ENCODE measurements at regions not wholly inside any gene's neighbourhood (a gene's known extent, or its start where the extent isn't known, plus 50 kb on each side); places are given as distances from the start of the nearest gene placed in this dataset.

DNA sequence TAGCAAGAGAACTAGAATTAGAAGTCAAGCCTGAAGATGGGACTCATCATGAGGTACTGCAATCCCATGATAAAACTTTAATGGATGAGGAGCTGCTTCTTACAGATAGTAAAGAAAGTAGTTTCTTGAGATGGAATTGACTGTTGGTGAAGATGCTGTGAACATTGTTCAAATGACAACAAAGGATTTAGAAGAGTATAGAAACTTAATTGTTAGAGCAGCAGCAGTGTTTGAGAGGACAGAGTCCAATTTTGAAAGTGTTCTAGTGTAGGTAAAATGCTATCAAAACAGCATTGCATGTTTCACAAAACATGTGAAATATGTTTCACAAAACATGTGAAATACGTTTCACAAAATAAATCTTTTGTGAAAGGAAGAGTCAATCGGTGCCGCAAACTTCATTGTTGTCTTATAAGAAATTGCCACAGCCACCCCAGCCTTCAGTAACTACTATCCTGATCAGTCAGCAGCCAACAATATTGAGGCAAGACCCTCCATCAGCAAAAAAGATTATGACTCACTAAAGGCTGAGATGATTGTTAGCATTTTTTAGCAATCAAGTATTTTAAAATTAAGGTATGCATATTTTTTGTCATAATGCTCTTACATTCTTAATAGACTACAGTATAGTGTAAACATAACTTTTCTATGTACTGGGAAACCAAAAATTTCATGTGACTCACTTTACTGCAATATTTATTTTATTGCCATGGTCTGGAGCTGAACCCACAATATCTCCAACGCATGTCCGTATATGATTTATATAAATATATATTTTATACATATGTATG lies 173.4 kb upstream of the BMP4 start:
- no peak for DNase-seq (ENCODE audit: low read depth)

DNA sequence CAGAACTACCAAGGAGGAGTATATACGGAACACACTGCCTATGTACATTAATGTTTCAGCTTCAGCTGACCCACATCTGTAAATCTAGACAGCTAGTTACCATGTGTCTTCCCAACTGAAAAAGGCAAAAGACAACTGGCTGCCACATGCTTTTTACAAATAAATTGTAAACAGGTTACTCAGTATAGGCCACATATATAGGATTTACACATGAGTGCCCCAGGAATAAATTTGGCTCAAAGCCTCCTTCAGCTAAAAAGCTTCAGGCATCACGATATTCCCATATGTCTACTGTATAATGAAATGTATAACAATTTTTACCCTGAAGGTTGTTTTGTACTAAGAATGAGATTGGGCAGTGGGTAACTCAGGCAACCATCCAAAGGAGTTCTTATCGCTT lies 175.9 kb upstream of the BMP4 start:
- DNase-seq (ENCODE audit: low read depth) = no peak

DNA sequence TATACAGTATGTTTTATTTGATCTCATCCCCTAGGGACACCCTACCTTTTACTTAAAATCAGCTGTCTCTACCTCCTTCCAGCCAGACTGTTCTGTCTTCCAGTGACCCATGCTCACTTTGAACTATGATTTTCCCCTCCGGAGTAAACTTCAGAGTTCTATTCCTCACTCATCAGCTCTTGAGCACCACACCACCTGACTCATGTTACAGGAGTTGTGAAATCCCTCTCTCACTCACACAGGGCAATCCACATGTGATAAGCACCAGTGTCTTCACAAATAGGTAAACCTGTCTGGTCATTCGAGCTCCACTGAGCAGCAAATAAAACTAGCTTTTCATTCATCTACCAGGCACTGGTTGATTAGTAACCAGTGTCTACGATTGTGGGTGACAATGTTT lies 177.3 kb upstream of the BMP4 start:
- no peak for DNase-seq (ENCODE audit: low read depth)

DNA sequence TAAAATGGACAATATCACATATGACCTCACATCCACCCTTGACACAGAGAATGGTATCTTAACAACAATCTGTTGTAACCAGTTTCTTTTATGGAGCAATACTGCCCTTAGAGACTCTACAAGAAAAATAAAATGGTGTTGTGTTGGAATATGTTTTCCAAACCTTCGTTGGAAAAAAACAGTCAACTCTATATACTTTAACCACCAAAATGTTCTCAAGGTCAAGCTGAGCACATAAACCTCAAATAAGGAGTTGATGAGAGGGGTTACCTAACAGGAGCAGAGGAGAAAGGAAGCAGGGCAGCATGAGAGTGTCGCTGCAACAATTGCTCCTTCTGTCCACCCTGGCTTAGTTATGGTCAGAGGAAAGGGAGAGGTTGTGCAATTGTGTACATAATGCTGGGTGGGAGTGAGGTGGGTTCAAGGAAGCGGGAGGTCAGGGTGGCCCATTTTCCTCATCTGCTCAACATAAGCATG lies 179.2 kb upstream of the BMP4 start:
- DNase-seq (ENCODE audit: low read depth) = no peak

DNA sequence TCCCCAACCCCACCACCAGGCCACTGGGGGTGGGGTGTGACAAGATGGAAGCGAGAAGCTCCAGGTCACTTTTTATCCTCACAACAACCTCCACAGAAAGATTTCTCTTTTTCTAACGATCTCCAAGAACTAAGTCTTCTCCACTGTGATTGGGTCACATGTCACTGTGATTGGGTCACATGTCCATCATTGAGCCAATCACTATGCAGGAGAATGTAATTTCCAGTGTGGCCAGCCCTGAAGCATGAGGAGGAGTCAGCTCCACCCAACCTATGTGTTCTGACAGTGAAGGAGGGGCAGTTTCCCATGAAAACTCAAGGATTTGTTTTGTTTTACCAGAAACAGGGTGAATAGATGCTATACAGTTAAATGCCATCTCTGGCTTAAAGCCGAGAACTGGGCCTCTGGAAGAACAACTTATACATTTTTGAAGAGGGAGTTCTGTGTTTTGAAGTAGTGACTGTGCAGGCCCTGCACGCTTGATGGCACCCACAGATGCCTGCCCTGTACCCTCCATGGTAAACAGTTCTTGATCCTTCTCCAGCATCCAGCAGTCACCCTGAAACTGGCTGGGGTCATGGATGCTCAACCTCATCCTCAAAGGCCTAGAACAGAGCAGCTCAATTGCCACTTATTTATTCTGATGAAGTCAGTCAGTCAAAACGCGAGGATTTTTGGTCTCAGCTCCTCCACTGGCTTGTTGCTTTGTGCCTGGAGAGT lies 180.4 kb upstream of the BMP4 start:
- DNase-seq (ENCODE audit: low read depth) = no peak

DNA sequence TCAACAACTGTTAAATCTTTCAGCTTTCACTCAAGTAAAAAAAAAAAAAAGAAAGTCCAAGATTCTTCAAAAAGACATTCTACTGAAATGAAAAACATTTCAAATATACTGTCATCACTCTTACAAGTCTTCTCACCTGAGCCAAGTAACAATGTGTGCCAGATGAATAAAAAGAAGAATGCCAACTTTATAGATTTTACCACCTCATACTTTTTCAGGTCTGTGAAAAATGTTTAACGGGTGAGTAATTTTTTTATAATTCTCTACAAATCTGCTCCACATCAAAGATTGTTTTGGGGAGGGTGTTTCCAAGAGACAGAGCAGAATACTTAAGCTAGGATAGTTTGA lies 181.0 kb upstream of the BMP4 start:
- DNase-seq (ENCODE audit: low read depth) = no peak

DNA sequence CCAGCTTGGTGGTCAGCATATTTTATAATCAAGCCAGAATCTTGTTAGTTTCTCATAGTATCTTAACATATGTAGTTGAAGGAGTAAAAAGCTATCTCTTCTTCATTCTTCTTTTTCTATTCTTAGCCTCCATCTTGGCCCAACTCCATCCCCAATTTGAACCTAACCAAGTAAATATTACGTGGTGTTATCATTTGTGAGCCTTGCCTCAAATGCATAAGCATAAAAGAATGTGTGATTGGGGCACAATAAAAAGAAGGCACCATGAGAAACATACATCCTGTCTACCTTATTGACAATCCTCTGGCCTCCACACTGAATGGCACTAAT lies 181.4 kb upstream of the BMP4 start:
- DNase-seq (ENCODE audit: low read depth) = no peak

DNA sequence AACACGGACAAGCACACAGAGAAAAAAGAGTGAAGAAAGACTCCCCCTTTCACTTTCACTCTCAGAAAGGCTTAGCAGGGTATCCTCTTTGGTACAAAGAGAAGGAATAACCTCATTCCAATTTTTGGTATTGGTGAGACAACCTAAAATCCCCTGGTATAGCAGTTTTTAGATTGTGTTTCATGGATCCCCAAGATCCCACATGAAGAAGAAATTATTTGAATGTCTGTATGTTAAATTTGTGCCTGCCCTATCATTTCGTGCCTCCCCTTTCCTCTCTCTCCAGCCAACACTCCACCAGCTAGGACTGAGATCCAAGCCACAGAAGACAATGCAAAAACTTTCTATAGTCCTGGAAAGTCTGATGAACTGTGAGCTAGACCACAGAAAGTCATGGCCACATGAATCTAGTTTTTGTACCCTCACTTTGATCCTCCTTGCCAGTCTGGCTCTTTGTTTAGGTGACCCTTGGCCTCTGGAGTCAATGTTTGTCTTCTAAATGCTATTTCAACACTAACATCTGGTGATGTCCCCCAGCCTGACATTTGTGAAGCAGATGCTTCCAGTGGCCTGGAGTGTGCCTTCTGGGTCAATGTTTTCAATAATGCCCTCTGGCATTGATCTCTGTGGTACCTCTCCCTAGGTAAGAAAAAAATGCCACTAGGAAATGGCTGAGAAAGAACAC lies 181.9 kb upstream of the BMP4 start:
- DNase-seq (ENCODE audit: low read depth) = no peak

DNA sequence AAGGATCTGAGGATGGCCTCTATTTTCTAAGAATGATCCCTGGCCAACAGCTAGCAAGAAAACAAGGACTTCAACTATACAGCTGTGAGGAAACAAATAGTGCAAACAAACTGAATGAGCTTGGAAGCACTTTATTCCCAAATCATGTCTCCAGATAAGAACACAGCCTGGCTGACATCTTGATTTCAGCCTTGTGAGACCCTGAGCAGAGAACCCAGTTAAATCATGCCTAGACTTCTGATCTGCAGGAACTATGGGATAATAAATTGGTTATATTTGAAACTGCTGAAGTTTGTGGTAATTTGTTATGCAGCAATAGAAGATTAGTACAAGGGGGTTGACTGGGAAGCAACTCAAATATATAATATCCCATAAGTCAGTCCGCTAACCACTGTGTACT lies 183.9 kb upstream of the BMP4 start:
- no peak for DNase-seq (ENCODE audit: low read depth)

DNA sequence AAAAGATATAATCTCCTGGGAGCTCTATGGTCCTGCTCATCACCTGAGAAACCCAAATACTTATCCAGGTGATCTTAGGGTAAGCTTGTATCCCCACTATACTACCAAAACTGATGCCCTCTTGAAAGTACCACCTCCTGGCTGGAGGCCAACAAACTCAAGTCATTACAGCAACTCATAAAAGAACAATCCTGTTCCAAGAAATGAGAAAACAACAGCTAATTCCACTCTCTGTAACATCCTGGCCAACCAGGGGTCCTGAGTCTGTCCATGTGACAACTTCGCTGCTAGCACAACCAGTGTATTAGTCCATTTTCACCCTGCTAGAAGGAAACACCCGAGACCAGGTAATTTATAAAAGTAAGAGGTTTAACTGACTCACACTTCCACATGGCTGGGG lies 190.0 kb upstream of the BMP4 start:
- no peak for DNase-seq (ENCODE audit: low read depth)

DNA sequence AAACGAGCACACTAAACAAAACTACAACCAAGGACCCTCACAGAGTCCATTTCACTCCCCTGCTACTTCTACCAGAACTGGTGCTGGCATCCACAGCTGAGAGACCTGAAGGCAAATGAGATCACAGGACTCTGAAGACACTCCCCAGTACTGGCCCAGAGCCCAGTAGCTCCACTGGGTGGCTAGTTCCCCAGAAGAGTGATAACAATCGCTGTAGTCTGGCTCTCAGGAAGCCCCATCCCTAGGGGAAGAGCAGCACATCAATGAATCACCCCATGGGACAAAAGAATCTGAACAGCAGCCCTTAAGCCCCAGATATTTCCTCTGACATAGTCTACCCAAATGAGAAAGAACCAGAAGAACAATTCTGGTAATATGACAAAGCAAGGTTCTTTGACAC lies 190.7 kb upstream of the BMP4 start:
- no peak for DNase-seq (ENCODE audit: low read depth)

DNA sequence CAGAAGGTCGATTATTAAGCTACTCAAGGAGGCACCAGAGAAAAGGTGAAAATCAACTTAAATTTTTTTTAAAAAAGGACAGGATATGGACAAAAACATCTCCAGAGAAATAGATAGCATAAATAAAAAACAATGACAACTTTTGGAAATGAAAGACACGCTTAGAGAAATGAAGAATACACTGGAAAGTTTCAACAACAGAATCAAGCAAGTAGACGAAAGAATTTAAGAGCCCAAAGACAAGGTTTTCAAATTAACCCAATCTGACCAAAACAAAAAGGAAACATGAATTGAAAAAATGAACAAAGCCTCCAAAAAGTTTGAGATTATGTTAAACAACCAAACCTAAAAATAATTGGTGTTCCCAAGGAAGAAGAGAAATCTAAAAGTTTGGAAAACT lies 191.1 kb upstream of the BMP4 start:
- DNase-seq (ENCODE audit: low read depth) = no peak

DNA sequence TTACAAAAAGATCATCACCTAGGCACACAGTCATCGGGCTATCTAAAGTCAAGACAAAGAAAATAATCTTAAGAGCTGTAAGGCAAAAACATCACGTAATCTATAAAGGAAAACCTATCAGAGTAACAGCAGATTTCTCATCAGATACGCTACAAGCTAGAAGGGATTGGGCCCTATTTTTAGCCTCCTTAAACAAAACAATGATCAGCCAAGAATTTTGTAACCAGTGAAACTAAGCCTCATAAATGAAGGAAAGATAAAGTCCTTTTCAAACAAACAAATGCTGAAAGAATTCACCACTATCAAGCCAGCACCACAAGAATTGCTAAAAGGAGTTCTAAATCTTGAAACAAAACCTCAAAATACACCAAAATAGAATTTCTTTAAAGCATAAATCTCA lies 191.6 kb upstream of the BMP4 start:
- DNase-seq (ENCODE audit: low read depth) = no peak

DNA sequence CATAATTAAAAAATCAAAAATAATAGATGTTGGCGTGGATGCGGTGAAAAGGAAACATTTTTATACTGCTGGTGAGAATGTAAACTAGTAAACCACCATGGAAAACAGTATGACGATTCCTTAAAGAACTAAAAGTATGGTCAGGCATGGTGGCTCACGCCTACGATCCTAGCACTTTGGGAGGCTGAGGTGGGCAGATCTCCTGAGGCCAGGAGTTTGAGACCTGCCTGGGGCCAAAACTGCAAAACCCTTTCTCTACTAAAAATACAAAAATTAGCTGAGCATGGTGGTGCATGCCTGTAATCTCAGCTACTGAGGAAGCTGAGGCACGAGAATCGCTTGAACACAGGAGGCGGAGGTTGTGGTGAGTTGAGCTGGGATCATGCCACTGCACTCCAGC lies 195.7 kb upstream of the BMP4 start:
- no peak for DNase-seq (ENCODE audit: low read depth)

DNA sequence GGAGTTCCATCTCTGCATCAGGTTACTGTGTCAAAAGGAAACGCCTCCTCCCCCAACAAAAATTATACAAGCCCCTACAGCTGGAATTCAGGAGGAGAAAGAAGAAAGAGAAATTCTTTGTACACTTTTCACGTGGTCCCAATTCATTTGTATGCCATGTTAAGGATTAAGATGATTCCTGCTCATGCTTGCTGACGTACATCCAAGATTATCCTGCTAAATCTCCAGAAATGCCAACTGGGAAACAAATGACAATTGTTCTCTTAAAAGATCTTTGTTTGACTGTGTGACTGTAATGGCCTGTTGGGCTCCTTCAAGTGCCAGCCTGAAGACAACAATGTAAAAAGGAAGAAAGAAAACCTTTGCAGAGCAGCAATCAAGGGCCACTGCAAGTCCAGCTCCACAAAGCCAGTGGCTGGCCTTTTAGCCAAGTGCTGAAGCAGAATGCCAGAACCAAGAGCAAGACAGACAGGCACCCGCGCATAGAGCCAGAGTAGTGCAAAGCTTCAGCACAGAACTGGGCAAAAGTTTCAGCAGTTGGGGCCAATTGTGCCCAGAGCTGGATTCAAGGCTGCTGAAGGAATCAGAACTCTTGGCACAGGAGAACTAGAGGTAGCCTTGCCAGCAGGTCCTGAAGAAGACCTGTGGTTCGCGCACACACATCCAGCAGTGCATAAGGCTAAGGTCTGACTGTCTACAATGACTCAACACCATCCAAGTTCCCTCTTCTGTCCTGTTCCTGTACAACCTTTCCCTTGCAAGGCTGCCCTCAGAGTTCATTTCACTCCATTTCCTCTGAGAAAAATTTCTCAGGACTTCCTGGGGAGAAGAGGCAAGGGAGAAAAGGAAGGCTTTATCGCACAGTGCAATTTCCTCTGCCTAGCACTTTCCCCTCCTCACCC lies 209.7 kb upstream of the BMP4 start:
- no peak for DNase-seq (ENCODE audit: low read depth)

DNA sequence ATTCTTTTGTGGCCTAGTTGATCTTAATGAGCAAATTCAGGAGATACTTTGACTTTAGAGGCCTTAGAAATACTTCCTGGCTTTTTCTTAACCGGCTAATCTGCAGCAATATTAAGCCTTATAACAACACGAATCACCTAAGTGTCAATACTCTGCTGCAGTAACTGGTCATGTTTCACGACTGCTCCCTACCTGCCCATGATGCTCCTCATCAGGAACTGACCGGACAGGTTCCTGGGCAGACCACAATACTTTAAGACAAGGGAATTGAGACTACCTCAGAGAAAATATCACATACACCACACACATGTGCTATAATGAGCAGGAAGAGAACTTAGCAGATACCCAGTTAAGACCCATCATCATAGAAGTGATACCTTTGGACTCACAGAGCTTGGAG lies 211.9 kb upstream of the BMP4 start:
- no peak for DNase-seq (ENCODE audit: low read depth)

DNA sequence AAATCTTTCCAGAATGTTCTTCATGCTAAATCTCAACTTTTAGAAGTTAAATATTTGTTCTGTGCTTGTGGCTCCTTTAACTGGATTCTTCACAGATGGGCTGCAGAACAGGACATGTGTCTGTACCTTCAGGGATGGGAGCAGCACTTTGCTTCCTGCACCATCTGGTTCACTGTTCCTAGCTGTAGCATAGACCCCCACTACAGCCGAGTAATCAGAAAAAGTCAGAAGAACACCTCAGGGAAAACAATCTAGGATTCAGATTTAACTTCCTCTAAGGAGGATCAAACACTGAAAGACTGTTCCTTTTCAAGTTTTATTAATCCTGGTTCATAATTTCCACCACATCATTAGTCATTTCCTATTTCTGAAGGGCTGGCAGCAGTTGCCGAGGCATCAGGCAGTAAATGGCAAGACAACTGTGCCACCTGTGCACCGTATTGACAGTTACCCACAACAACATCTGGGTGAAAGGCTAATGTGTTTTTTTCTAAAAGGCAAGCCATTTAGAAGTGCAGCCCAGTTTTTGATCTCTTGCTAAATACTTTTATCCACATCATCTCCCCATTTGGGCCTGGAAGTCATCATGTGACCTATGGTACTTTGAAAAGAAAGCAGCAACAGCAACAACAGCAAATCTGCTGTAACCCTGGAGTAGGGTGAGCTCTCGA lies 212.8 kb upstream of the BMP4 start:
- no peak for DNase-seq (ENCODE audit: low read depth)

DNA sequence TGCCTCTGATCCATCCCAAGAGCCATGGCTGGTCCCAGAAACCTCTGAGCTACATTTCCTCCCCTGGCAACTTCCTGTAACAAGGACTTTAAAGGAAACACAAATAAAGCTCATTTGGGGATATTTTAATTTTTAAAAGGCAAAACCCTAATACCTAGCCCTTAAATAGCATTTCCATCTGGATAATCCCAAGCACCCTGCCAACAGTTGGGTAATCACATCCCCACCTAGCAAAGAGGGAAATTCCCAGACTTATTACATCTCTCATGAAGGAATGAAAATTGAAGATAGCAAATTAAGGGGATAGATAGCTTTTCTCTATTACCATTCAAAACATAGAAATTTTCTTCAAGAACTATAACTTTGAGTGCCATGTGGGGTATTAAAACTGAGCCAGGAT lies 213.7 kb upstream of the BMP4 start:
- DNase-seq (ENCODE audit: low read depth) = no peak

DNA sequence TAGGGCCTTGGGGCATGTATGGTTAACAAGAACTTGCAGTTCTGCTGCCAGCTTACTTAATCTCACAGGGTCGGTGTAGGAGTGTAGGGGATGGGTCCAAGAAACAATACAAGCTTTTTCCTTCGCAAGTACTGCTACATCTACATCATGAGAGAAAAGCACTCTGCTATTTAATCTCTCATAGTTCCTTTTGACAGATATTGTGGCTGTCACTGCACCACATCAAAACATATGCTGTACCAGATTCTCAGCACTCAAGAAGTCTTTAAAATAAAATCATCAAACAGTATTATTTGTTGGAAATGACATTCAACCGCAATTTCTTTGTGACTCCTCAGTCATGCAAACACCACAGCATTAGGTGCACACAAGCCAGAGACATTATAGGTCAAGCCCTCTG lies 215.5 kb upstream of the BMP4 start:
- DNase-seq (ENCODE audit: low read depth) = no peak

DNA sequence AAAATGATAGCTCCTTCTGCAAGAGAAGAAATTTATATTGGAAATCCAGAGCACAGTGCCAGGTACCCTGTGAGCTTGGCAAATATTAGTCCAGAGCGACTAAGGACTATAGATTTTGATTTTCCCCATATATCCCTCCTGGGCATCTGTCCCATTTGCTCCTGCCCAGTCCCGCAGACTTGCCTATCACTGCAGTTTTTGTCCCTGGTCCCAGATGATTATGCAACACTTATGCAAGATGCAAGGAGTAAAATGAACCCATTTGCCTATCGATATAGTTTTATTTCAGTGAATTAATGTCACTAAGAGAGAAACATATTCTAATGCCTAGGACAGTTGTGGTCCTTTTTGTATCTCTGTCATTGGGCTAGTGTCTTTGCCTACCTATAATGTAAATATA lies 215.9 kb upstream of the BMP4 start:
- no peak for DNase-seq (ENCODE audit: low read depth)

DNA sequence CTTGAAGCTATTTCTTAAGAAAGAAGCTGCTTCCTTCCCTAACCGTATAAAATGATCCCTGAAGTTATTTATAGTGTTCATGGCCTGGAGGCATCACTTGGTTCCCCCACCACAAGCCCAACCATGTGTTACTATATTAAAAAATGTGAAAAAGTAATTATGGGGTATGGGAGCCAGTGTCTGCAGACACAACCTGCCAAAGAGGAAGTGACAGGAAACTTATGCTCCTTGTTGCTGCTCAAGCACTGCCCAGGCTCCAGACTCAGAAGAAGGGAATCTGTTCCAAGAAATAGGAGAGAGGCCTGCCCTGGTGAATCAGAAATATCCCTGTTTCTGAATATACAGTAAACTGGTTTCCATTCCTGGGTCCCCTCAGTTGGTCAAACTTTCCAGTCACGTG lies 217.2 kb upstream of the BMP4 start:
- DNase-seq (ENCODE audit: low read depth) = no peak

DNA sequence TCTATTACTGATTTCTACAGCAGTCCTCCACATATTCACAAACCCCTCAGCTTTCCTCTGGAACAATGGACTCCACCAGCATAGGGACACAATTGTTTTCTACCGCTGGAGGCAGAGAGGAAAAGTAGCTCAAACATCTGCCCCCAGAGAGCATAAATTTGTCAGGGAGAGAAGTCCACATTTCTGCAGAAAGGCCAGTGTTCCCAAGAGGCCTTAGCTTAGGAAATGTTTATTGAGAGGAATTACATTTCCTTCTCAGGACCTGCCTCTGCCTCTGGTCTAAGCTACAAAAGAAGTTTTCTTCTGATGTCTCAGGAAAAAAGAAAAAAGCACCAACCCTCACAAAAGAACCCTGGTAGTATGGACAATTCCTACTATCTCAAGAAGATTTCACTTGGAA lies 217.8 kb upstream of the BMP4 start:
- DNase-seq (ENCODE audit: low read depth) = no peak

All from activated T-cell treated with anti-CD3 and anti-CD28 coated beads for 24 hours (primary cell).